ENCODE measurements at regions not wholly inside any gene's neighbourhood (a gene's known extent, or its start where the extent isn't known, plus 50 kb on each side); places are given as distances from the start of the nearest gene placed in this dataset.

DNA sequence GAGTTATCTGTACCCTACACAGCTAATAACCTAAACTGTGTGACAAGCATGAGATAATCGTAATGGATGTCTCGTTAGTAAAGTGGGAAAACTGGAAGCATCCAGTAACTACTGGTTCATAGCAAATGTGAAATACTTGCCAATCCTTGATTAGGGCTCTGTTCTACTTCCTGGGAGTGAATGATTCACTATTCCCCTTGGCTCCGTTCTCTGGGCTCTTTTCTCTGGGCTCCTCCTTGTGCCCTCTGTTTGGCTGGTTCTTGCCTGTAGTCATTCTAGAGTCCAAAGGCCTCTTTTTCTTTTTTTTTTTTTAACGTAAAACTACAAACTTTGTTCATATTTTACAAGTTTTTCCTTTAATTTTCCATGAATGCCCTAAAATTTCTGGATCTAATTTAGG is 465.8 kb upstream of the PLXNA2 start:
- DNase-seq (no peak), ATAC-seq (no peak)
- H3K4me3 ChIP-seq, result no peak overlapping the region
- no peaks in the 10 kb centered on the region for H3K36me3 ChIP-seq
- intact Hi-C loops (cut with DNase I), result no loop called here
- H3K27me3 ChIP-seq (ENCODE audit: low read depth), result no peaks in the 10 kb centered on the region
- no peak overlapping the region for H3K27ac ChIP-seq
- H3K4me1 ChIP-seq, result no peaks in the 10 kb centered on the region
- TF ChIP-seq, protein P1, sequence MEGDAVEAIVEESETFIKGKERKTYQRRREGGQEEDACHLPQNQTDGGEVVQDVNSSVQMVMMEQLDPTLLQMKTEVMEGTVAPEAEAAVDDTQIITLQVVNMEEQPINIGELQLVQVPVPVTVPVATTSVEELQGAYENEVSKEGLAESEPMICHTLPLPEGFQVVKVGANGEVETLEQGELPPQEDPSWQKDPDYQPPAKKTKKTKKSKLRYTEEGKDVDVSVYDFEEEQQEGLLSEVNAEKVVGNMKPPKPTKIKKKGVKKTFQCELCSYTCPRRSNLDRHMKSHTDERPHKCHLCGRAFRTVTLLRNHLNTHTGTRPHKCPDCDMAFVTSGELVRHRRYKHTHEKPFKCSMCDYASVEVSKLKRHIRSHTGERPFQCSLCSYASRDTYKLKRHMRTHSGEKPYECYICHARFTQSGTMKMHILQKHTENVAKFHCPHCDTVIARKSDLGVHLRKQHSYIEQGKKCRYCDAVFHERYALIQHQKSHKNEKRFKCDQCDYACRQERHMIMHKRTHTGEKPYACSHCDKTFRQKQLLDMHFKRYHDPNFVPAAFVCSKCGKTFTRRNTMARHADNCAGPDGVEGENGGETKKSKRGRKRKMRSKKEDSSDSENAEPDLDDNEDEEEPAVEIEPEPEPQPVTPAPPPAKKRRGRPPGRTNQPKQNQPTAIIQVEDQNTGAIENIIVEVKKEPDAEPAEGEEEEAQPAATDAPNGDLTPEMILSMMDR (IDR thresholded peaks at IDR 0.05), result no peak
- no peaks in the 10 kb centered on the region for H3K9me3 ChIP-seq

DNA sequence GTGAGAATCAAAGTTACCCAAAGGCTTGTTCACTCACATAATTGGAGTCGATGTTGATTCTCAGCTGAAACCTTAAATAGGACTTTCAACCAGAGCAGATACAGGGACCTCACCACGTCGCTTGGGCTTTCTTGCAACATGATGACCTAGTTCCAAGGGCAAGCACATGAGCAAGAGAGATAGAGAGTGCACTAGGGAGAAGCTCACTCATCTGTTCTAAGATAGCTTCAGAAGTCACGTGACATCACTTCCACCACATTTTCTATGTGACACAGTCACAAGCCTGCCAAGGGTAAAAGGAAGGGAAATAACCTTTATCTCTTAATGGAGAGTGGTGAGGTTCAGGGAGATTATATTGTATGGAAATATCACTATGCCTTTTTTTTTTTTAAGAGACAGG is 470.1 kb upstream of the PLXNA2 start:
- Histone ChIP-seq H3K27me3 (ENCODE audit: low read depth) (no peaks in the 10 kb centered on the region), H3K9me3 (no peaks in the 10 kb centered on the region), H3K4me1 (no peaks in the 10 kb centered on the region), H3K4me3 (no peak overlapping the region), H3K27ac (no peak overlapping the region), H3K36me3 (no peaks in the 10 kb centered on the region)
- ATAC-seq (no peak), DNase-seq (no peak)
- intact Hi-C loops (cut with DNase I), result no loop called here
- TF ChIP-seq, protein P1 (IDR thresholded peaks at IDR 0.05), result no peak

DNA sequence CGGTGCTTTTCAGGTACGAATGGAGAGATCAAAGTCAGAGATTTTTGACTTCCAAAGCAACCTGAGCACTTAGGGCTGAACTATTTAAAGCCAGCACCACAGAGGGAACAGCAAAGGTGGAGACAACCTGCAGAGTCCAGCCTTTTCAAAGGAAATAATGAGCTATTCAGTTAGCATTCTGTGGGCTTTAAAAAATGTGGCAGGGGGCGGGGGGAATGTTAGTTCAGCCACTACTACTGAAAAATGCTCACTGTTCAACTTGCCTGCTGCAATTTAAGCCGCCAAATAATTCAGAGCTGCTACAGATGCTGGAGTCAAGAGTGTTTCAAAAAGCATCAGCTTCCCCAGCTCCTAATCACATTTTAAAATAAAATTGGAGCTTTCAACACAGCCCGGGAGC is 473.3 kb upstream of the PLXNA2 start:
- ATAC-seq (no peak), DNase-seq (no peak)
- no peak overlapping the region for H3K4me3 ChIP-seq
- no peak overlapping the region for H3K27ac ChIP-seq
- H3K4me1 ChIP-seq, result no peaks in the 10 kb centered on the region
- TF ChIP-seq, protein P1 (IDR thresholded peaks at IDR 0.05), result no peak
- intact Hi-C loops (cut with DNase I), result no loop called here
- H3K9me3 ChIP-seq, result peaks cover 17% of the 10 kb centered on the region
- no peaks in the 10 kb centered on the region for H3K27me3 ChIP-seq (ENCODE audit: low read depth)
- H3K36me3 ChIP-seq, result no peaks in the 10 kb centered on the region

DNA sequence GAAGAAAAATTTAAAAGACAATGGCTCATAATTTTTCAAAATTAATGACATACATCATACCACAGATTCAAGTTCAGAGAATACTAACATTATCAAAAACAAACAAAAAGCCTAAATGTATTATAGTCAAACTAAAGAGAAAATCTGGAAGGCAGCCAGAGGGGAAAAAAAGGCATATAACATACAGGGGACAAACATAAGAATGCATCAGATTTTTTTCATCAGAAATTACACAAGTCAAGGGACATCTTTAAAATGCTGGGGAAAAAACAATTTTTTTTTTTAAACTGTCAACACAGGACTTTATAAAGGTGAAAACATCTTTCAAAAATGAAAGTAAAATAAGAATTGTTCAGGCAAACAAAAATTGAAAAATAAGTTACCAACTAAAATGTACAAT is 478.4 kb upstream of the PLXNA2 start:
- TF ChIP-seq, protein P1 (IDR thresholded peaks at IDR 0.05), result no peak
- no peak for ATAC-seq
- H3K4me1 ChIP-seq, result no peaks in the 10 kb centered on the region
- H3K36me3 ChIP-seq, result no peaks in the 10 kb centered on the region
- intact Hi-C loops (cut with DNase I), result no loop called here
- no peak overlapping the region for H3K27ac ChIP-seq
- peaks cover 27% of the 10 kb centered on the region for H3K9me3 ChIP-seq
- no peaks in the 10 kb centered on the region for H3K27me3 ChIP-seq (ENCODE audit: low read depth)
- no peak for DNase-seq
- H3K4me3 ChIP-seq, result no peak overlapping the region

DNA sequence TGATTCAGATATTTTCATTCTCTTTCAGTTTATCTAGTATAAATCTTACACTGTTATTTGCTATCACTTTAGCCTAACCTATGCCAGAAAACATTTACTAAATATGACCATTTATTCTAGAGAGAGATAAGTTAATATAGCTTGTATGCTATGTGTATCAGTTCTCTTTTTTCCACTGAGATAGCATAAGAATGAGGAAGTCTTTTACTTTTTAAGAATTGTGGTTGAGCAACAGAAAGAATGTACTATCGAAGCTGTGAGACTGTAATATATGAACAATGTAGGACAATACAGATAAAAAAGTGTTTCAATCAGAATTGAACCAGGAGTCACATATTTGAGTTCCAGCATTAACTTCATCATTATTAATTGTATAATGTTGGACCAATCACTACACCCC is 479.9 kb upstream of the PLXNA2 start:
- Histone ChIP-seq H3K36me3 (no peaks in the 10 kb centered on the region), H3K27ac (no peak overlapping the region), H3K4me1 (no peaks in the 10 kb centered on the region), H3K4me3 (no peak overlapping the region), H3K27me3 (ENCODE audit: low read depth) (no peaks in the 10 kb centered on the region), H3K9me3 (peaks cover 27% of the 10 kb centered on the region)
- ATAC-seq, result no peak
- TF ChIP-seq, protein P1 (IDR thresholded peaks at IDR 0.05), result no peak
- intact Hi-C loops (cut with DNase I), result no loop called here
- DNase-seq, result no peak

DNA sequence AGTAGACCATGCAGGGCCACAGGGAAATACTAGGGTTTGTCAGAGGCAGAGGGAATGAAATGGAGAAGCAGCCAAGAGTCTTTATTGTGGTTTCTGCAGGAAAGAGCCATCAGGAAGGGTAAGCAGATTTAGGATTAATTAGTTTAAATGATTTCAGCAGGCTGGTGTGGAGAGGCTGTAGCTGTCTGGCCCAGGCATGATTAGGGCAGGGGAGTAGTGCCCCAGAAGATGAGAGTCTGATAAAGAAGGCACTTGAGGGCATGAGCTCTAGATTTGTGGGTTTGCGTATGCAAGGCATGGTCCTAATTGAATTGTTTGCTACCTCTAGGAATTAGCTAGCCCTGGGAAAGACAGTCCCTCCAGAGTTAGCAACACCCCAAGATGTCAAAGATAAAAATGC is 484.6 kb upstream of the PLXNA2 start:
- no peak for ATAC-seq
- no peaks in the 10 kb centered on the region for H3K9me3 ChIP-seq
- intact Hi-C loops (cut with DNase I), result no loop called here

More for the DNA sequence above, 484.6 kb upstream of the PLXNA2 start:
- DNase-seq, result no peak
- H3K4me1 ChIP-seq, result no peaks in the 10 kb centered on the region
- TF ChIP-seq, protein P1 (IDR thresholded peaks at IDR 0.05), result no peak
- no peaks in the 10 kb centered on the region for H3K36me3 ChIP-seq
- no peaks in the 10 kb centered on the region for H3K27me3 ChIP-seq (ENCODE audit: low read depth)
- no peak overlapping the region for H3K4me3 ChIP-seq
- H3K27ac ChIP-seq, result no peak overlapping the region

Data from lower lobe of right lung (tissue), 2 donors.